Panc1 (cell line): ENCODE measurements at regions not wholly inside any gene's neighbourhood (a gene's known extent, or its start where the extent isn't known, plus 50 kb on each side); places are given as distances from the start of the nearest gene placed in this dataset.

Experiments used
- ATAC-seq: fragments of 200-7000 bp; cut with Tn5 transposase; 2 replicates; pipeline ENCODE4 v1.9.1; 2020; ENCODE audit warnings: mild to moderate bottlenecking, moderate library complexity
- BruUV-seq: library from RNA; stranded (reverse); fragments of 400-500 nt; replicated peaks from 2 replicates; lab custom pipeline; 2021; lab: Mats Ljungman, UMichigan
- CTCF ChIA-PET: fragments of 300-600 bp; sonication (Branson Sonifier 250); formaldehyde crosslinking; loops from one replicate; lab custom pipeline; 2022; ENCODE audit warnings: antibody characterized with exemption; lab: Charles Lee
- POLR2A ChIA-PET: fragments of 300-600 bp; sonication (Branson Sonifier 250); formaldehyde crosslinking; loops from one replicate; lab custom pipeline; 2022; ENCODE audit warnings: antibody characterized with exemption; lab: Charles Lee
- DNase-seq: peaks from one replicate; pipeline ENCODE4 v3.0.0-alpha.2; 2010; ENCODE audit warnings: low read depth, low spot score
- H3K27ac ChIP-seq: 2 replicates; pipeline ENCODE4 v1.5.1; 2011; ENCODE audit warnings: mild to moderate bottlenecking, low read length, inconsistent platforms
- H3K27me3 ChIP-seq: fragments of 200-500 bp; sonication (Bioruptor generic); 2 replicates; pipeline ENCODE4 v1.6.0; 2014; ENCODE audit warnings: low read length, inconsistent platforms; ENCODE audit not compliant: control insufficient read depth, insufficient read depth
- H3K36me3 ChIP-seq: fragments of 200-500 bp; sonication (Bioruptor generic); 2 replicates; pipeline ENCODE4 v1.5.1; 2014; ENCODE audit warnings: inconsistent platforms, mild to moderate bottlenecking, low read length, moderate library complexity; ENCODE audit not compliant: control insufficient read depth, insufficient read depth
- H3K4me1 ChIP-seq: 2 replicates; pipeline ENCODE4 v1.5.1; 2011; ENCODE audit warnings: inconsistent platforms, mild to moderate bottlenecking, low read length, moderate library complexity; ENCODE audit not compliant: control insufficient read depth, insufficient read depth
- H3K4me3 ChIP-seq, 2 experiments: 2 replicates each; pipeline ENCODE4 v1.5.1; 2011 to 2012; ENCODE audit warnings: low read depth in 2 of 2, low read length in 2 of 2, mild to moderate bottlenecking in 2 of 2, inconsistent platforms in 1 of 2, moderate library complexity in 1 of 2
- H3K9me3 ChIP-seq: fragments of 200-500 bp; sonication (Bioruptor generic); 2 replicates; pipeline ENCODE4 v1.5.1; 2014; ENCODE audit warnings: low read depth, mild to moderate bottlenecking, inconsistent platforms, low read length, moderate library complexity; ENCODE audit not compliant: control insufficient read depth, insufficient read depth
- CTCF ChIP-seq: fragments of 450-650 bp; IDR thresholded peaks from 2 replicates; pipeline ENCODE4 v1.5.1; 2017; ENCODE audit warnings: mild to moderate bottlenecking
- POLR2AphosphoS5 ChIP-seq: IDR thresholded peaks from 2 replicates; pipeline ENCODE4 v1.6.1; 2012; ENCODE audit warnings: mild to moderate bottlenecking, low read depth, low read length, moderate library complexity
- REST ChIP-seq, 2 experiments: IDR thresholded peaks; 2 replicates each; pipeline ENCODE4 v1.6.1; 2011 to 2012; ENCODE audit warnings: low read depth in 2 of 2, control low read depth in 1 of 2, low read length in 1 of 2, mild to moderate bottlenecking in 1 of 2, moderate library complexity in 1 of 2; ENCODE audit not compliant: insufficient read depth in 1 of 2
- SIN3A ChIP-seq: IDR thresholded peaks from 2 replicates; pipeline ENCODE4 v1.6.1; 2012; ENCODE audit warnings: low read depth, mild to moderate bottlenecking, low read length, moderate library complexity, borderline replicate concordance; ENCODE audit not compliant: insufficient read depth
- in situ Hi-C: cut with HindIII; loops from 2 replicates; pipeline ENCODE4 v1.10.0; 2016; ENCODE audit warnings: low sequenced_read_pairs, low pct_unique_long_range_greater_than_20kb
- intact Hi-C: fragments of 100-400 bp; cut with micrococcal nuclease; formaldehyde crosslinking; loops from one replicate; pipeline ENCODE4 v1.10.0; 2022; ENCODE audit not compliant: unreplicated experiment

GRCh38 chr1:219123036-219123435, 50.6 kb upstream of the LYPLAL1 start:
- Histone ChIP-seq H3K4me3 (no peak overlapping the region), H3K27ac (no peak overlapping the region), H3K4me1 (no peaks in the 10 kb centered on the region), H3K36me3 (no peaks in the 10 kb centered on the region; the same call in 1 of the 2 replicates), H3K27me3 (no peaks in the 10 kb centered on the region), H3K9me3 (no peaks in the 10 kb centered on the region)
- ATAC-seq (no peak), DNase-seq (no peak)
- ChIA-PET POLR2A (no interaction called here), CTCF (no interaction called here)
- BruUV-seq: no TSS peak
- TF ChIP-seq CTCF (no peak), SIN3A (no peak), POLR2AphosphoS5 (no peak), REST (IDR thresholded peaks at IDR 0.05; ENCODE audit: insufficient read depth in 1 of 2, low read depth in 2 of 2, low read length in 1 of 2) (no peak)
- intact Hi-C loops (no loop called here), in situ Hi-C loops (no loop called here)
